Hematopoietic multipotent progenitor cell treated with erythropoietin and hydrocortisone succinate and interleukin-3 and kit ligand, for 15 days (in vitro differentiated cells): ENCODE measurements at regions not wholly inside any gene's neighbourhood (a gene's known extent, or its start where the extent isn't known, plus 50 kb on each side); places are given as distances from the start of the nearest gene placed in this dataset.
"Not testable (repeated sequence)": the region's sequence is repeated elsewhere in the genome, so short reads cannot be mapped to it uniquely, and the experiment has no call there.

Experiments
- DNase-seq: peaks from one replicate; pipeline ENCODE4 v3.0.0-alpha.2; 2015; ENCODE audit warnings: low spot score

DNA sequence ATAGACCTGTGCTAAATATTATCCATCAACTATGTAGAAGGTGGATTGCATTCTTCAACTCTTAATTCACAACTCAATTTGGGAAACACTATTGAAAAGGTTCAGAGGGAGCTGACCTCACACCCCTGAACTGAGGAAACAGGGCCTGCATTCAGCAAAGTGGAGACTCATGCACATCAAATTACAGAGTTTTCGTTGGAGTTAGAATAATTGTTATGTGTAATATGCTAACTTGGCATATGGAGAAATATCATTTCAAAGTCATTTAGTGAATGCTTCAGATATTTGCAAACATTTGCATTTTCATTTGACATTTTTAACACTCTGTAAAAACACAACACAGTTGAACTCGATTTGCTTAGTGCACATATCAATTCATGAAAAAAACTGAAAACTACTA lies 1102.8 kb upstream of the INTU start:
- DNase-seq, result no peak

DNA sequence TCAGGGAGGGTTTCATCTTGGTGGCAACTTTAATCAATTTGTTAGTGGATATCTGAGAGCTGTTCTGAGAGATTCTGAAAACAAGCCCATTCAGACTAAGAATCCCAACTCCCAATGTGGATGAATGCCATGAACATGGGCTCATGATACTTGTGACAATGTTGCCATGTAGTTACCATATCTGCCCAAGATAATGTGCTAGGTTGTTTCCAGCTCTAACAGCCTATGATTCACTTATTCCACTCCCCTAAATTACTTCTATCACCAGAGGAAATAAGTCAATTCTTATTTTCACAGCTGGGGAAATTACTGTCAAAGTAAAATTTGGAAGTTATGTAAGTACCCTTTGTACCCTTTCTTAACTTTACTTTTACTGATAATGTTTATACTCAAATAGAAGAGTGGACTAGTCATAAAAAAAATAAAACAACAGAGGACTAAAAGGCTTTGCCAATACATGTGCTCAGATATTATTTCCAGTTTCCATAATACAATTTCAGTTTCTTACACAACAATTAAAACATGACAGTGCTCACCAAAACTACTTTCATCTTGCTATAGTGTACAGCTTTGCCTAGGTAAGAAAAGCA lies 1101.7 kb upstream of the INTU start:
- DNase-seq, result no peak

DNA sequence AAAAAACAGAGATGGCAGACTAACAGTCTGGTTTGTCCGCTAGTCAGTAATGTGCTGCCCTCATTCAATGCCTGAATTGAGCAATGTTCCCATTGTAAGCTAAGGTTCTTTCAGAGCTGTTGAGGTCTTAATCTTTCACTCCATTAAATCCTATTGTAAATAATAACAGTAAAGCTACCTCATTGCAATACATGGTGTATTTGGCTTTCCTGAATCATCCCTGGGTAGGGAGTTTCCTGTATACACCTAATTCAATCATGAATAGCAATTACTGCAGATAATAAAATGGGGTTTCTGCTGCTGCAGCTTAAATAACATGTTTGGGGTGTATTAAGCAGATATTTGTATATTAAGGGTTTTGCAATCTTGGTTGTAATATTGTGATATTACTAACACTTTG lies 1100.2 kb upstream of the INTU start:
- no peak for DNase-seq

DNA sequence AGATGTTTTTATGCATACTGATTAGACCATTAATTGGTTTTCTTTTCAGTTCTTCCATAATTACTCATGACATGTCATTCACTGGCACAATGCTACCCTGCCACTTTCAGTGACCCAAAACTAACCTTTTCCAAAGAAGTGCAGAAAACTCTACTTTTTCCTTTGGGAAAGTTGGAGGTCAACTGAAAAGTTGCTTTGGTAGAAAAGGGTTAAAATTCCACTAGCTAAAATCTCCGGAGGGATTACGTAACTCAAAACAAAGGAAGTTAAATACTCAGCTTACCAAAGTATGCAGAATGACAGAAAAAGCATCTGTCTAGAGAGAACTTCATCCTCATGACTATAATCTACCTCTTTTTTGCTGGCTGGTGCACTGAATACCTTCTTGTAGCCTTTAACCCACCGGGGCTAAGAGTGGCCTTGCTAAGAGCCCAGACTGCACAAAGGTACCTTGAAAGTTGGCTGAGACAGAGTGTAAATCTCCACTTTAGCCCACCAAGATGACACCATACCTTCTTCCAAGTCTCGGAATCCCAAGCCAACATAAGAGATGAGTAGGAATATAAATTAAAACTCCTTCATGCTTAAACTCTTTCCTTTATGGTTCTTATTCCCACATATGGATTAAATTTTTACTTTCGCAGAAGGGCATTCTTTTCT lies 1099.5 kb upstream of the INTU start:
- no peak for DNase-seq

DNA sequence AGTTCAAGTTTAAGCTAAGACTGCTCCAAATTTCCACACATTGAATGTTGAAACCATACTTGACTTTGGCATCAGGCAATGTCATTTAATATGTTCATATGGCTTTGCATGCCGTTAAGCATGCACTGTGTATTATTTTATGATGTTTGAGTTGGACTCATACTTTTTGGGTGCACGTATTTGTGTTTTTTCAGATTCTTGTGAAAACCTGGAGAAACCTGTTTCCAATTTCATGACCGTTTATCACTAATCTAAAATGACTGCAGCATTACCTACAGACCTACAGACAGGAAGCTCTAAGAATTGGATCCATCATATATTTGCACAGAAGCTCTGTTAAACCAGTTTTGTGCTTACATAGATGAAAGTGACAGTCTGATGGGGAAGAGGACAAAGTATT lies 1093.0 kb upstream of the INTU start:
- DNase-seq, result no peak

DNA sequence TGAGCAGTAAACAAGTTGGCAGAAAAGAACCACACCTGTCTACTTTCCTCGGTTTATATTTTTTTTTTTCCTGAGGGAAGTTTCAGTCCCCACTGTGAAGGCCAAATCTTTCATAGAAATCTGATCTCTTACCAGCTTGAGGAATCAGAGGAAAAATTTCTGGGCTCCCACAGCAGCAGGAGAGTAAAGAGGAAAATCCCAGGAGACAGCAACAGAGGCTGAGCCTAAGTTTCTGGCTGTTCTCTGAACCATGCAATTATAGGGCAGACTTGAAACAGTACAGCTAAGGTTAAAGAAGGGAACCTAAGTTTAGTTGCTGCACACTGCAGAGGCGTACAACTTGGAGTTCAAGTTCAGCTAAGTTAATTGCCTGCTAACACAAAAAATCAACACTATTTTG lies 1090.9 kb upstream of the INTU start:
- DNase-seq, result no peak

DNA sequence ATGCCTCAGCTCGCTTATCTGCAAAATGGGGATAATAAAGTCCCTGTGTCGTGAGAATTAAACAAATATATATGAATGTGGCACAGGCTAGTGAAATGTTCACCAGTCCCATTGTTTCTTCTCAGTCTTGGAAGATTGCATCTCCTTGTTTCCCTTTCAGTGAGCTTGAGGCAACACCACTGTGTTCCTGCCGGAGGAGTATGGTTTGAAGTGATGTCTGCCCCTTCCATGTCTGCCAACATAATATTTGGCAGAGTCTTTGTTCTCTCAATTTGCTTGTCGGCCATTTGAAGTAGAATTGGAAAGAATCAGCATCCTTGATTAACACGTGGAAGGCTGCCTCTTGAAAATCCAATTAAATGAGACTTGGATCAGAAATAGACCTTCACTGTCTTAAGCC lies 1088.5 kb upstream of the INTU start:
- DNase-seq, result no peak

DNA sequence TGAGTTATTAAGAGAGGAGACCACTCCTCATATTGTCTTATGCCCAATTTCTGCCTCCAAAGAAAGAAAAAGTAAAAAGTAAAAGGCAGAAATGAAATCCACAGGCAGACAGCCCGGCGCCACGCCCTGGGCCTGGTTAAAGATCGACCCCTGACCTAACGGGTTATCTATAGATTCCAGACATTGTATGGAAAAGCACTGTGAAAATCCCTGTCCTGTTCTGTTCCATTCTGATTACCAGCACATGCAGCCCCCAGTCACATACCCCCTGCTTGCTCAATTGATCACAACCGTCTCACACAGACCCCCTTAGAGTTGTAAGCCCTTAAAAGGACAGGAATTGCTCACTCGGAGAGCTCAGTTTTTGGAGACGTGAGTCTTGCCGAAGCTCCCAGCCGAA lies 1086.6 kb upstream of the INTU start:
- DNase-seq, result not testable (repeated sequence)

DNA sequence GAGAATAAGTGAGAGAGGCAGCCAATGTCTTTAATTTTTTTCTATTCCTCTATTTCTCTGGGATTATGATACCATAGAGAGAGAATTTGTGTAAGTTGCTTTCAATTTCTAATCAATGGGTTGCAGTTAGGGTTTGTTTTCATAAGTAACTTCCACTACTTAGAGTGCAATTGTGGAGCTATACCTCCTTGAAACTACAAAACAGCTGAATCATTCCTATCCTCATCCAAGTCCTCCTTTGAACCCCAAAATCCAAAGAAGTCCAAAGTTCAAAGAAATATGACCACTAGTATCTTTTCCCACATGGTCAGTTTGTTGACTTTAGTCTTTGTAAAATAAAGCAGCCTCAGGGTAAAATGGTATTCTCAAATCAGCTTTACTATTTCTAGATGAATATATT lies 1085.4 kb upstream of the INTU start:
- DNase-seq, result no peak

DNA sequence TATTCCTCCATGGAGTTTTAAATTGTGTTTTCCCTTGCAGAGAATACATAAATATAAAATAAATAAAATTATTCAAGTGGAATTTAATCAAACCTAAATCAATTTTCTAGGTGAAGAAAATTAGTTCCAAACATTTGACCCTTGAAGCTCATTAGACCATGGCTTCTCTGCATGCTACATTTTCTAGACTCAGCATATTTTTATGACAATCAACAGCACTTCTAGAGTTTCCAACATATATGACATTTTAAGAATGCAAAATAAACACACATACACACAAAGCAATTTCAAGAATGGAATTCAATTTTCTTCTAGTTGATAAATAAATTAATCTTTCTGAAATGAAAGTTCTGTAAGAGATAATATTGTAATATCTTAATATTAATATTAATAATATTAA lies 1083.9 kb upstream of the INTU start:
- DNase-seq, result no peak

DNA sequence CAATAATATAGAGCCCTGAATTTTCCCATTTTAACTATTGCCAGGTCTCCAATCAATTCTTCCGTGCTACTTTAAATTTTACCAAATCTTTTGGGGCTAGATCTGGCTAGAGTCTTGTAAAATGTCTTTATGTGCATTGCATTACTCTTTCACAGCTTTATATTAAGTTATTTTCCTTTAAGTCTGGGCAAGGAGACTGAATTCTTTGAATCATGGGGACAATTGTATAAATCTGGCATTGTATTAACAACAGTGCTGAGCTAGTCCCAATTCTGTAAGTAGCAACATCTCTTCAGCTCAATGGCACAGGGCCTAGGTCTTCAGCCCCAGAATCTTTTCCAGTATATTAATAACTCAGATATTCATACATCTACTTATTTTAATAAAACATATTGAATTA lies 1080.4 kb upstream of the INTU start:
- no peak for DNase-seq

DNA sequence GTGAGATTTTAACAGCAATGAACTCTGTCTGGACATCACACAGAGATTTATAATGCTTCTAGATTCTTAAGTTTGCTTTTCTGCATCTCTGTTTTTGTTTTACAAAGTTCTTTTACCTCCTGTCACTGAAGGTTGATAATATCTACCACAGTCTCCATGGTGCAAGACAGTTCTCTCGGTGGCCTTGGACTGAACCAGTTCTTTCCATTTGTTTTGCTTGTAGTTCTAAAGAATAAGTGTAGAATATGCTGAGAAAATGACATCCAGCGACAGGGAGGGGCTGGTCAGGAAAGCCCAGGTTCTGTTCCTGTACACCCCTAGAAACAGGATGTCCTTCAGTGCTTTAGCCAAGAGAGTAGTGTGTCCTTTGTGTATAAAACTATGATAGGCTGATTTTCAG lies 1079.5 kb upstream of the INTU start:
- no peak for DNase-seq

DNA sequence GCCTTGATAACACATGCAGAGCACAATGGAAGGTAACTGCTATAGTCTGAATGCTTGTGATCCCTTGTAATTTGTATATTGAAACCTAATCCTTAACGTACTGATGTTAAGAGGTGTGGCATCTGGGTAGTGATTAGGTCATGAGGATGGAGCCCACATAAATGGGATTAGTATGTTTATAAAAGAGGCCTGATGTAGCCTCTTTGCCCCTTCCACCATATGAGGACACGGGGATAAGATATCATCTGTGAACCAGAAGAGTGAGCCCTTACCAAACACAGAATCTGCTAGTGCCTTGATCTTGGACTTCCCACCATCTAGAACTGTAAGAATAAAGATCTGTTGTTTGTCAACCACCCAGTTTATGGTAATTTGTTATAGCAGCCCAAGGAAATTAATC lies 1074.2 kb upstream of the INTU start:
- no peak for DNase-seq

DNA sequence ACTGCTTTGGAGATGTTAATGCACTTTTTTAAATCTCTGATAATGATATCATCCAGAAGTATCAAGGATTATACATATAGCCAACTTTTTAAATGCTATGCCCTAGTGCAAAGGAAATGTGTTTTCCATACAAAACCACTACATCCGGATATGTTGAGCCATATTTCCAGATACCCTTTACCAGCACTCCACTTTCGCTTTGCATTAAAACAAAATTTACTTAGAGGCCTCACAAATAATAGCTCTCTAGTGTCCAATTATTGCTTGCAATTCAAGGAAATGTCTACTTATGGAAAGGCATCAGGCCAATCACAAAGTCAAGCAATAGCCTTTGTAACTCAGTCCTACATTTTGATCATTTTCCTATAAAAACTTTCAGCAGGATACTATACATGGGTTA lies 1072.8 kb upstream of the INTU start:
- DNase-seq, result no peak

DNA sequence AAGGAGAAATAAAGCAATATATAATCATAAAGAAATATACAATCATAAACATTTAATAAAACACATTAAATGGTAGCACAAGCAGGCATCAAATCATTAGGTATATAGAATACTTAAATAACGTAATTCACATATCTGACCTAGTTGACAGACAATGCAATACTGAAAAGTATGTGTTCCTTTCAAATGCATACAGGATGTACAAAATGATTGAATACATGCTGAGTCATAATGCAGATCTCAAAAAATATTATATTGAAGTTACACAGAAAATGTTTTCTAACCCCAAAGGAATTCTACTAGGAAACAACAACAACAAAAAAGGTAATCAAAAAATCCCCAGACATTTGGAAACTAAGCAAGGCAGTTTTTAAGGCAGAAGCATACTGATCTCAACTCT lies 1072.0 kb upstream of the INTU start:
- no peak for DNase-seq

DNA sequence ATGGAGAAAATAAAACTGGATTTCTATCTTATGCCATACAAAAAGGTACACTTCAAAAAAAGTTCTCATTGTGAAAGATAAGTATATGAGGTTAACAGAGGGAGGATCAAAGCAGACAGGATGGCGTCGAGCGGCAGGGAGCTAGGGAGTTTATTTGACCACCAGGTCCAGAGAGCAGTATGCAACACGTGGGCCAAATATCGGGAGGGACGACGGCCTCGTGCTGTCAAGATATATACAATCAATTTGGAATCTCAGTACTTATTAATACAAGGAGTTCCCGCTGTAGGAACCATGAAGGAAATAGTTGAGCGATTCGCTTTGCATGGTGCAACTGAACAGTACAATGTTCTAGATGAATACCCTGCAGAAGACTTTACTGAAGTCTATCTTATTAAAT lies 1069.4 kb upstream of the INTU start:
- DNase-seq, result no peak

DNA sequence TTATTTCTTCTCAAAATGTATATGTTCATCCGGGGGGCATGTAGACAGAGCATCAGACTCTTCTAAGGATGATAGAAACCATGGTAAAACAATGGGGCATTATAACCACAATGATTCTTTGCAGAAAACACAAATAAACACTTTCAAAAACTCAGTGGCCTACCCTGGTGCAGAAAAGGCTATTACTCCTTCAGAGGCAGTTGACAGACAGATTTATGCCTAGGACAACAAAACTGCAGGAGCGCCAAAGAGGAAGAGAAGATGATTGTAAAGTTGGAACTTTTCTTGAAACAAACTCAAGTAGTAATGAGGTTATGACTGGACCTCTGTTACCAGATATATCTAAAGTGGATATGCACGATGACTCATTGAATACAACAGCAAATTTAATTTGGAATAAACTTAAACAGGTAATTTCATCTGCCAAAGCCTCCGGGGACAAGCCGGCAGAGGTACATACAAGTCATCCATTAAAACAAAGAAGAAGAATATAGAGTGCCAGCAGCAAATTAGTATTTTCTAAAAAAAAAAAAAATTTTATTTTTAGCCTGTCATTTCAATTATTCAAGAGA lies 1068.4 kb upstream of the INTU start:
- no peak for DNase-seq

DNA sequence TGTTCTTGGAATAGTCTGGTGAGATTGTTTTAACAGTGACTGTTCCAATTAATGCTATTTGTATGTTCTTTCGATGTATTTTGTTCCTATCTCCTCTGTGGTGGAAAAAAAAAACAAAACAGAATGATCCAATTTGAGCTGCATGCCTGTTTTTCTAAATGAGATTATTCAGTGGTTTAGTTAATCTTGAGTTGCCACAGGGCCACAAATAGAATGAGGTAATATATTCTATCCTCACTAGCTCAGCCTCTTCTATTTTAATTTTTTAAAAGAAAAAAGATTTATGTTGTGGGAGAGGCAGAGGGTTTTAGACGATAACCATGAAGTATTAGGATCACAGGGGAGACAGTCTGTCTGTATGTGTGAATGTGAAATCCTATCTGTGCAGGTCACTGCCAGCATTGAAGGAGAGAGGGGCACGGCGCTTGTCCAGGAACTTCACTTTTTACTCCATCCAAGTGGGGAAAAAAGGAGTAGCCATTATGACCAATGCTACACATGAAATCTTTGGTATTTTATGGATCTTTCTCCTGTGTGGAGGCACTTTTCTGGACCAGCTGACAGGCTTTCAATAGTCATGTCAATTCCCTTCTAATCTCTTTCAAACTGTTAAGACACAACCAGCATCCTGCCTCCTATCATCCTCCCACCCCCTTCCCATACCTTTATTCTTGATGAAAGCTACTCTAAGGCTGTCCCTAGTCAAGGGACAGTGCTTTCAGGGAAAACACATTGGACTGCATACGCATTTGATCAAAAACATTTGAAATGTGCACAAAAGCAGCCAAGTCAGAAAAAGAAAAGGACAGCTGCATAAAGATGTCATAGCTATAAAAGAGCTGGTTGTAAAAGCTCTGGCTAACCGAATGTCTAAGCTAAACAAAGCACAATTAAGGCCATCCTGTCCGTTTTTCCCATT lies 1063.8 kb upstream of the INTU start:
- DNase-seq, result no peak

DNA sequence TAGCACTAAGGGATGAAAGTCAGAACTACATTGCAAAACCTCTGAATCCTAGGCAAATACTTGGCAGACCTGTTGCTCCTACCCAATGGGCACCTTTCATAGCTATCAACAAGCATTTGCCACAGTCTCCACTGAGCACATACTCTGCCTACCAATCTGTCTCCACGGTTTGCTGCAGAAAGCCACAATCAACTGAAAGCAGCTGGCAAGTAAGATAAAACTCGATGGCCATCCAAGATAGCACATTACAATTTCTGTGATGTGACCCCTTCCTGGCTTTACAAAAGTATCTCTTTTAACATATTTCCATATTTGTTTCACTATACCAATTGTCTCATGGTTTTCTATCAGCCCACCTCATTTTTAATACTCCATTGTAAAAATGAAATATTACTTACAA lies 1060.5 kb upstream of the INTU start:
- no peak for DNase-seq

DNA sequence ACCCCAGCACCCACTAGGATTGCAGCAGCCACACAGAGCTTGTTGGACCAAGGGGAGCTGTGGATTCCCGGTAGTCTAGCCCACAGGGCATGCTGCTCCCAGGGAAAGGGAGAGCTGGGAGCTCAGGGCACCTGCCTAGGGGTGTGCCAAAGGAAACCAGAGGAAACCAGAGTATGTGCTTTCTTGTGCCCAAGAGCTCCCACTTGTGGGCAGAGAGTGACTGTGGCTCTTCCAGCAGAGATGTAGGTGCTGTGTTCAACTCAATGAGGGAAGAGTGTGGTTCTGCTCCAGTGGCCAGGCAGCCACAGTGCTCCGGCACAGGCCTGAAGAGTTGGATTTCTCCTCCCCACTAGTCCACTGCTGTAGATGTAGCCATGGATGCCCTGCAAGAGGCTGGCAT lies 1050.0 kb upstream of the INTU start:
- DNase-seq, result no peak

DNA sequence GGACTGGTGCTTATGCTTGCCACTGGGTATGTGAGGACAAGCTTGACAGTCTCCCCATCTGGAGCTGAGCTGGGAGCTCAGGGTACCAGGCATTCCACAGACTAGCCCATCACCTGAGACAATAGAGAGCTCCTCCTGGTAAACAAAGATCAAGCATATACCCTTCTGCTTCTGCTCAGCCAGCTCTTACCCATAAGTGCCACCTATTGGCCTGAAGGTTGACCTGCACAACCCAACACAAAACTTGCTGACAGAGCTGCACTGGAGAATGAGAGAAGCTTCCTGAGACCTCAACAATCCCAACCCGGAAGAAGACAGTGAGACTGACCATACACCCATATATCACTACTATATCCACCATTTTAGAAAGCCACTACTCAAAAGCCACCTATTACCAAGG lies 1049.2 kb upstream of the INTU start:
- no peak for DNase-seq

DNA sequence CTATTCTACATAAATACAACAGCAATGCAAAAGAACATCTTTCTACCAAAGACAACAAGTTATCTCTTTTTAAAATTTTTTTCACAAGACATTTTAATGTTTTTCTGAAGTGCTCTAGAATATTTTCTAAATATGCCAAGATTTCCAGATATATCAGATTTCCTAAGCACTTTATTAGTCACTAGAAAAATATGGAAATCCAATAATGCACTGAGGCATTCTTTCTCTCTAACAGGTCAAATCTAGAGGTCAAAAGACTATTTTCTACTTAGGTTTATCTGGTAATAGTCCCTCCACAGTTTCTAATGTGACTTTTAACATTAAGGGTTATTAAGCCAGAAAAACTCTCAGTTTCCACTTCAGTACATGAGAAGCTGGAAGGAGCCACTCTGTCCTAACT lies 1041.2 kb upstream of the INTU start:
- DNase-seq, result no peak

DNA sequence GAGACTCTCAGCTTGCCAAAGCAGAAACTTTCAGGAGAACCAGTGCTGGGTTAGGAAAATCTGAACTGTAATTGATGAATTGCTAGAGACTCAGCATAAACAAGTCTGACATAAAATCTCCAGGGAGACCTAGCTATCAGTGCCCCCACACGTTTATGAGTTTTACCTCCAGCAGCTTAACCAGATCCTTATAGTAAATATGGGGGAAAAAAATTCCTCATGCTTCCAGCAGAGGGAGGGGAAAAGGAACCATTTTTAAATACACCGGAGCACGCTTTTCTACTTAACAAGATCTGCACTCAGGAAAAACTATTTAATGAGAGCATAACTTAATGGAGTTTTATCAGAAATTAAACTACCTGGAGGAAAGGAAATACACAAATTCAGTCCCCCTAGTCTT lies 1040.7 kb upstream of the INTU start:
- no peak for DNase-seq
